CD1c-positive myeloid dendritic cell (primary cell): ENCODE measurements at regions not wholly inside any gene's neighbourhood (a gene's known extent, or its start where the extent isn't known, plus 50 kb on each side); places are given as distances from the start of the nearest gene placed in this dataset.
"Not testable (repeated sequence)": the region's sequence is repeated elsewhere in the genome, so short reads cannot be mapped to it uniquely, and the experiment has no call there.

Experiments
- DNase-seq: peaks from one replicate; pipeline ENCODE4 v3.0.0-alpha.2; 2016; ENCODE audit errors: extremely low spot score

GRCh38 chr9:21533597-21533996, 51.5 kb upstream of the IFNE start:
- no peak for DNase-seq

- no peak for DNase-seq
Measured at GRCh38 chr9:21535396-21535795, 53.3 kb upstream of the IFNE start.

- no peak for DNase-seq
Measured at GRCh38 chr9:21542787-21543186, 60.7 kb upstream of the IFNE start.

GRCh38 chr9:21543187-21543586, 61.1 kb upstream of the IFNE start:
- no peak for DNase-seq

GRCh38 chr9:21543816-21544215, 61.7 kb upstream of the IFNE start:
- not testable (repeated sequence) for DNase-seq

- no peak for DNase-seq
Measured at GRCh38 chr9:21546949-21547348, 64.8 kb upstream of the IFNE start.

- DNase-seq, result no peak
Measured at GRCh38 chr9:21549251-21549765, 67.2 kb upstream of the IFNE start.

- DNase-seq, result no peak
Measured at GRCh38 chr9:21549890-21550289, 67.8 kb upstream of the IFNE start.

GRCh38 chr9:21550392-21550791, 68.3 kb upstream of the IFNE start:
- no peak for DNase-seq

GRCh38 chr9:21551401-21551800, 69.3 kb upstream of the IFNE start:
- no peak for DNase-seq

- no peak for DNase-seq
Measured at GRCh38 chr9:21552244-21553170, 70.4 kb upstream of the IFNE start.

- no peak for DNase-seq
Measured at GRCh38 chr9:21553441-21553840, 71.3 kb upstream of the IFNE start.

GRCh38 chr9:21554813-21555212, 72.7 kb upstream of the IFNE start:
- DNase-seq, result no peak

GRCh38 chr9:21555911-21556310, 73.8 kb upstream of the IFNE start:
- DNase-seq, result no peak

GRCh38 chr9:21556581-21557427, 74.7 kb upstream of the IFNE start:
- DNase-seq, result no peak

- no peak for DNase-seq
Measured at GRCh38 chr9:21557428-21557768, 75.3 kb upstream of the IFNE start.

- DNase-seq, result peak; percentile 14
Measured at GRCh38 chr9:21558079-21558478, 76.0 kb upstream of the IFNE start.

- no peak for DNase-seq
Measured at GRCh38 chr9:21558615-21559401, 76.7 kb upstream of the IFNE start.

GRCh38 chr9:21559402-21560280, 77.5 kb upstream of the IFNE start:
- peak; percentile 16 for DNase-seq

- DNase-seq, result no peak
Measured at GRCh38 chr9:21560281-21560745, 78.2 kb upstream of the IFNE start.

GRCh38 chr9:21561502-21561901, 79.4 kb upstream of the IFNE start:
- no peak for DNase-seq
